Stimulated activated CD8-positive, alpha-beta memory T cell treated with anti-CD3 and anti-CD28 coated beads, Interleukin-15, amount 100 ng/mL, for 4 hours (primary cell): ENCODE measurements at regions not wholly inside any gene's neighbourhood (a gene's known extent, or its start where the extent isn't known, plus 50 kb on each side); places are given as distances from the start of the nearest gene placed in this dataset.
"Not testable (repeated sequence)": the region's sequence is repeated elsewhere in the genome, so short reads cannot be mapped to it uniquely, and the experiment has no call there.

Experiments used
- DNase-seq, 2 donors: peaks; one replicate each; pipeline ENCODE4 v3.0.0-alpha.2; 2020; ENCODE audit warnings: low read depth in 2 of 2

- no peak for DNase-seq
Observed at GRCh38 chr5:82426464-82427154, 148.5 kb upstream of the RPS23 start.

DNA sequence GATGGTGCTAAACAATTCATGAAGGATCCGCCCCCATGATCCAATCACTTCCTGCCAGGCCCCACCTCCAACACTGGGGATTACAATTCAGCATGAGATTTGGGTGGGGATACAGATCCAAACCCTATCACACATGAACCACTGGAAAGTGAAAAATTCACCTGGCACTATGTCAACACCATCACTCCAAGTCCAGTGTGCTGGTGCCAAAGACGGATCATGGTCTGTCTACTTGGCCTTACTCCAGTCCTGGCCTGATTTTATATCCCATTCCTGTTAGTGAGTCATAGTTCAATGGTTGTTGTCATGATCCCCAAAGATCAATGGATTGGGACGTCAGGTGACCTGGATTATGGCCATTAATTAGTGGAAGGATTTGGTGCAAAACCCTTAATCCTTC, 147.4 kb upstream of the RPS23 start:
- DNase-seq, result no peak

GRCh38 chr5:82424211-82424610, 146.1 kb upstream of the RPS23 start:
- no peak for DNase-seq

DNA sequence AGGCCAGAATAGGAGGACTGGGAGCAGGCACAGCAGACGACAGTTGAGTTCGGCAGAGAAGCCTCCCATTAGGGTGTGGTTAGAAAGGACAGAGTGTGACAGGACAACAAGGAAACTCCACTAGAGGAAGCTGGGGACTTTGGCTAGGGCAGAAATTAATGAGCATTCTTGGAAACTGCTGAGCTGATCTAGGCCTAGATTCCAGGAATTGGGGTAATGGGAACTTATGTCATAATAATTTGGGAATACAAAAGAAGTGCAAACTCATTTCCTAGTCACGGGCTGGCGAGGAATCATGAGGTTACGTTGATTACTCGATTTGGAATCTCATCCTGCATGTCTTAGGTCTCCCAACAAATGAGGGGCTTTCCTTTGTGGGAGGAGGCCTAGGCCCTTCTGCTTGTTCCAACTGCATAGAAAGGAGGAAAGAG, 144.6 kb upstream of the RPS23 start:
- DNase-seq, result no peak

DNA sequence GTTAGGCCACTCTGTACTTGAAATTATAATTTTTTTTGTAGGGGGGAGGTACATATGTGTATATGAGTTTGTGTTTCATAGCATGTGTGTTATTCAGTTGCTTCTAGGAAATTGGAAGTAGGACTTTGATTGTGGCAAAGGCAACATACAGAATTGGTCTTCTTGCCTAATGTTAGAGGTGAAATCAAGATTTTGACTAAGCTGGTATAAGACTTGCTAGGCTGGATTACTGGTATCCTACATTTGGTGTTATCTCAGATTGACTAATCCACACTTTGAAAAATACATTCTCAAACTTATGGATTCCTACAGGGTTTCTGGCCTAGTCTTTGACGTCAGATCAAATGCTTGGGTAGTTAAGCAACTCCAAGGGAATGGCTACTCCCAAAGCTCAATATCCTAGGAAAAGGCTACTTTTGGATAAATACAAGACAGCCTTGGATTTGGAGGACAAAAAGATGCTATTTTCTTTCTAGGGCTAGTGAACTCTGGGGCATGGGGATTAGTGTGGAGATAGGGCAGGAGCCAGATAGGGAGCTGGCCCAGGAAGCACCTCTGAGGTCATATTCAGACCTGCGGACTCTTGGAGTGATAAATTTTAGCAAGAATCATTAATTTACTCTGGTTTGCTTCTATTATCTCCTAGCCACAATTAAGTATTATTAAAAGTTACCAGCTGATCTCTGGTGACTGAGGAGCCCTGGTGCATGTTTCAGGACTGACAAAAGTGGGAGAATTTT, 144.0 kb upstream of the RPS23 start:
- DNase-seq, result no peak

GRCh38 chr5:82421119-82421518, 143.0 kb upstream of the RPS23 start:
- DNase-seq, result no peak

DNA sequence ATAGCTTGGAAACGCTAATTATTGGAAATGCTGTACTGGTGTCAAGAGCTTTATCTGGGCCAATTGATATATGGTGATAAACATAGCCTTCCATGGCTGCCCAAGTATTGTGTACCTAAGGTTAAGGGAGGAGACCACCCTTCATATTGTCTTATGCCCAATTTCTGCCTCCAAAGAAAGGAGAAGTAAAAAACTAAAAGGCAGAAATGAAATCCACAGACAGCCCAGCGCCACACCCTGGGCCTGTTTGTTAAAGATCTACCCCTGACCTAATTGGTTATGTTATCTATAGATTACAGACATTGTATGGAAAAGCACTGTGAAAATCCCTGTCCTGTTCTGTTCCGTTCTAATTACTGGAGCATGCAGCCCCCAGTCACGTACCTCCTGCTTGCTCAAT, 142.4 kb upstream of the RPS23 start:
- not testable (repeated sequence) for DNase-seq

GRCh38 chr5:82419559-82420332, 141.6 kb upstream of the RPS23 start:
- no peak for DNase-seq

- no peak for DNase-seq
Observed at GRCh38 chr5:82418608-82418950, 140.4 kb upstream of the RPS23 start.

- no peak for DNase-seq
Observed at GRCh38 chr5:82417776-82418607, 139.8 kb upstream of the RPS23 start.

DNA sequence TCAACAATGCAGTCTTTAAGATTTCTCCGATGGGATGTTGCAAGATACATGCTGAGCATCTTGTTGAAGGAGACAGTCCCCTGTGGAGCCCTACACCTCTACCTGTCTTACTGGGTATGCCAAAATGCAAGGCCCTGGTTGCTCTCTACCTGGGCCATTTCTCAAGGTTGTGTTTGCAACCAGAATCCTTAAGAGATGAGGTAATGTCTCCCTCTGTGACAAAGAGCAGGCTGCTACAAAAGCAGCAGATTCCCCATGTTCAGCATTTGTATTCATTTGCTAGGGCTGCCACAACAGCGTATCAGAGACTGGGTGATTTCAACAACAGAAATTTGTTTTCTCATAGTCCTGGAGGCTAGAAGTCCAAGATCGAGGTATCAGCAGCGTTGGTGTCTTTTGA, 138.4 kb upstream of the RPS23 start:
- no peak for DNase-seq

DNA sequence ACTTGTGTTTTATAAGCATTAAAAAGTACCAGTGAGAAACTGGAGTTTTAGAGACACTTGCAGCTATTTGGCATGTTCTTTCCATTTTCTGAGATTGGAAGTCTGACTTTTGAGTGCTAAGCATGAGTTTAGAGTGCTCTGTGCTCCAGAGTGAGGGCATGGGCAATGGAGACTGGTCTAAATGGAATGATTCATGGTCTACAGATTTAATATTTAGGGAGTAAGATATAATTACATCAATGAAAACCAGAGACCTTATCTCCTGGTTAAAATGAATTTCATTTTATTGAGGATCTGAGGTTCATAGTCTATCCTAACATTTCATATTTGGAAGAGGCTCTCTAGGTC, 135.9 kb upstream of the RPS23 start:
- no peak for DNase-seq

GRCh38 chr5:82413302-82414040, 135.3 kb upstream of the RPS23 start:
- DNase-seq, result no peak

- no peak for DNase-seq
Observed at GRCh38 chr5:82408033-82408432, 129.9 kb upstream of the RPS23 start.

- no peak for DNase-seq
Observed at GRCh38 chr5:82406205-82406773, 128.1 kb upstream of the RPS23 start.

- no peak for DNase-seq
Observed at GRCh38 chr5:82405618-82406204, 127.6 kb upstream of the RPS23 start.

- no peak for DNase-seq
Observed at GRCh38 chr5:82405161-82405560, 127.0 kb upstream of the RPS23 start.

GRCh38 chr5:82404382-82404945, 126.3 kb upstream of the RPS23 start:
- no peak for DNase-seq

DNA sequence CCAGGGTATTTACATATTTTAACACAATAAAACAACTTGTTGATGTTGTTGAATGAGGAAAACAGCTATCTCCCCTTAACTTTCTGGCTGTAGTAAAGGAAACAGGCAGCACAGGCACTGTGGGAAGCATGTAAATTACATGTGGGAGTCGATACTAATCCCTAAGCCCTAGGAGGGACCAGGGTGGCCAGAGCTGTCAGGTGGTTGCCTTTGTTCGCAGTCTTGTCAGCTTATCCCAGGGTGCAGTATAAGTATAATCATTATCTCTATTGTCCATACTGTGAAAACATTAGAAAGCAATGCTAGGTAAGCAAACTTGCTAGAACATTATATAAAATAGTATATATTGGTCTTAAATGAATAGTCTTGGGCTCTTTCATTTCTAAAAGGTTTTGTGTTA, 125.6 kb upstream of the RPS23 start:
- no peak for DNase-seq

- no peak for DNase-seq
Observed at GRCh38 chr5:82403026-82403425, 124.9 kb upstream of the RPS23 start.
